Left hindlimb (tissue), 1 donor: ENCODE measurements at regions not wholly inside any gene's neighbourhood (a gene's known extent, or its start where the extent isn't known, plus 50 kb on each side); places are given as distances from the start of the nearest gene placed in this dataset.
A peak's percentile ranks its signal among the peaks of the same experiment; 100 is the strongest.

ENCODE experiments used
- DNase-seq: peaks from one replicate; pipeline ENCODE4 v3.0.0-alpha.2; 2018

GRCh38 chr9:121550041-121550440 lies 50.4 kb upstream of the GGTA1 start:
- DNase-seq: no peak

- peak; percentile 89 for DNase-seq
Observed at GRCh38 chr9:121550569-121551512, 51.2 kb upstream of the GGTA1 start.

GRCh38 chr9:121551985-121552753 lies 52.5 kb upstream of the GGTA1 start:
- DNase-seq: peak; percentile 31

GRCh38 chr9:121556082-121556481 lies 56.4 kb upstream of the GGTA1 start:
- DNase-seq: no peak

- DNase-seq: peak; percentile 81
Observed at GRCh38 chr9:121556580-121556979, 56.9 kb upstream of the GGTA1 start.

- DNase-seq: peak; percentile 89
Observed at GRCh38 chr9:121557581-121558447, 58.2 kb upstream of the GGTA1 start.

- DNase-seq: peak; percentile 28
Observed at GRCh38 chr9:121558473-121558872, 58.8 kb upstream of the GGTA1 start.

- no peak for DNase-seq
Observed at GRCh38 chr9:121559183-121559582, 59.5 kb upstream of the GGTA1 start.

GRCh38 chr9:121560921-121561320 lies 61.3 kb upstream of the GGTA1 start:
- no peak for DNase-seq

- DNase-seq: no peak
Observed at GRCh38 chr9:121561385-121562222, 62.0 kb upstream of the GGTA1 start.

- DNase-seq: no peak
Observed at GRCh38 chr9:121562301-121562700, 62.7 kb upstream of the GGTA1 start.

GRCh38 chr9:121563425-121563824 lies 63.8 kb upstream of the GGTA1 start:
- no peak for DNase-seq

- no peak for DNase-seq
Observed at GRCh38 chr9:121563881-121564460, 64.3 kb upstream of the GGTA1 start.

GRCh38 chr9:121564504-121565260 lies 65.0 kb upstream of the GGTA1 start:
- peak; percentile 58 for DNase-seq

GRCh38 chr9:121566481-121567465 lies 67.1 kb upstream of the GGTA1 start:
- DNase-seq: peak; percentile 87

GRCh38 chr9:121567500-121568342 lies 68.1 kb upstream of the GGTA1 start:
- DNase-seq: peak; percentile 70

- DNase-seq: peak; percentile 72
Observed at GRCh38 chr9:121568343-121569265, 69.0 kb upstream of the GGTA1 start.
